ENCODE measurements at regions not wholly inside any gene's neighbourhood (a gene's known extent, or its start where the extent isn't known, plus 50 kb on each side); places are given as distances from the start of the nearest gene placed in this dataset.

GRCh38 chr7:8932751-8933150 lies 499.3 kb downstream of the NXPH1 start:
- no peak for TF ChIP-seq CTCF (IDR thresholded peaks at IDR 0.05; ENCODE audit: low read depth, low read length)
- TF ChIP-seq EZH2phosphoT487 (IDR thresholded peaks at IDR 0.05; ENCODE audit: low read depth) = no peak

Data from OCI-LY3 (cell line).